Tibial artery (tissue), 4 donors: ENCODE measurements at regions not wholly inside any gene's neighbourhood (a gene's known extent, or its start where the extent isn't known, plus 50 kb on each side); places are given as distances from the start of the nearest gene placed in this dataset.

ENCODE experiments used
- DNase-seq, 2 donors: peaks; one replicate each; pipeline ENCODE4 v3.0.0-alpha.2; 2019
- H3K27ac ChIP-seq, 2 donors: fragments of 200-600 bp; sonication (generic) in 1 of 2; 1 replicate in 1 of 2; 2 replicates in 1 of 2; pipeline ENCODE4 v1.5.1; 2018 to 2019; ENCODE audit warnings: mild to moderate bottlenecking in 1 of 2
- H3K27me3 ChIP-seq, 2 donors: fragments of 200-600 bp; sonication (generic) in 1 of 2; one replicate each; pipeline versions ENCODE4 v1.5.1 to v1.6.0; 2016 to 2019
- H3K36me3 ChIP-seq, 3 donors: fragments of 200-600 bp; sonication (generic) in 2 of 3; one replicate each; pipeline ENCODE4 v1.5.1; 2016 to 2019; ENCODE audit warnings: mild to moderate bottlenecking in 2 of 3
- H3K4me1 ChIP-seq, 4 donors: fragments of 200-600 bp; sonication (generic) in 2 of 4; 1 replicate in 3 of 4; 2 replicates in 1 of 4; pipeline ENCODE4 v1.5.1; 2016 to 2019
- H3K4me3 ChIP-seq, 2 donors: fragments of 200-600 bp; sonication (generic) in 1 of 2; 1 replicate in 1 of 2; 2 replicates in 1 of 2; pipeline ENCODE4 v1.5.1; 2018 to 2019; ENCODE audit warnings: mild to moderate bottlenecking in 2 of 2
- H3K9me3 ChIP-seq, 3 donors: fragments of 200-600 bp; sonication (generic) in 1 of 3; one replicate each; pipeline ENCODE4 v1.5.1; 2016 to 2019
- CTCF ChIP-seq, 2 experiments: fragments of 200-600 bp in 1 of 2; fragments of 450-650 bp in 1 of 2; IDR thresholded peaks; one replicate each; pipeline ENCODE4 v1.5.1; 2017 to 2019; ENCODE audit warnings: antibody characterized with exemption in 2 of 2, mild to moderate bottlenecking in 1 of 2, moderate library complexity in 1 of 2
- intact Hi-C: fragments of 100-400 bp; cut with DNase I; formaldehyde crosslinking; loops from one replicate; pipeline ENCODE4 v1.15.0; 2023; ENCODE audit warnings: low total_unique reads

- H3K4me3 ChIP-seq: no peak overlapping the region
- DNase-seq: no peak
- H3K9me3 ChIP-seq: no peaks in the 10 kb centered on the region
- H3K4me1 ChIP-seq: no peaks in the 10 kb centered on the region
- intact Hi-C loops: no loop called here
- H3K27ac ChIP-seq: no peak overlapping the region
- no peaks in the 10 kb centered on the region for H3K36me3 ChIP-seq
- TF ChIP-seq CTCF (IDR thresholded peaks at IDR 0.05): no peak
- no peaks in the 10 kb centered on the region for H3K27me3 ChIP-seq
Observed at GRCh38 chr4:10873809-10874208, 189.2 kb upstream of the CLNK start.

- Histone ChIP-seq H3K9me3 (no peaks in the 10 kb centered on the region), H3K27ac (no peak overlapping the region), H3K27me3 (no peaks in the 10 kb centered on the region), H3K36me3 (no peaks in the 10 kb centered on the region), H3K4me1 (no peaks in the 10 kb centered on the region), H3K4me3 (no peak overlapping the region)
- DNase-seq: no peak
- TF ChIP-seq CTCF (IDR thresholded peaks at IDR 0.05): no peak
- intact Hi-C loops: no loop called here
Observed at GRCh38 chr4:10872833-10873517, 188.4 kb upstream of the CLNK start.

GRCh38 chr4:10866666-10867065 is 182.1 kb upstream of the CLNK start:
- Histone ChIP-seq H3K9me3 (no peaks in the 10 kb centered on the region), H3K36me3 (no peaks in the 10 kb centered on the region), H3K27me3 (no peaks in the 10 kb centered on the region), H3K4me3 (no peak overlapping the region), H3K27ac (no peak overlapping the region), H3K4me1 (no peaks in the 10 kb centered on the region)
- intact Hi-C loops: no loop called here
- no peak for TF ChIP-seq CTCF (IDR thresholded peaks at IDR 0.05)
- DNase-seq: no peak

GRCh38 chr4:10861036-10861435 is 176.5 kb upstream of the CLNK start:
- Histone ChIP-seq H3K27me3 (no peaks in the 10 kb centered on the region), H3K27ac (no peak overlapping the region), H3K36me3 (no peaks in the 10 kb centered on the region), H3K4me1 (no peaks in the 10 kb centered on the region), H3K9me3 (peaks cover 0 to 10% (median 0%) of the 10 kb centered on the region in 3 donors), H3K4me3 (no peak overlapping the region)
- intact Hi-C loops: no loop called here
- no peak for TF ChIP-seq CTCF (IDR thresholded peaks at IDR 0.05)
- no peak for DNase-seq

GRCh38 chr4:10856271-10856782 is 171.8 kb upstream of the CLNK start:
- DNase-seq: no peak
- no peaks in the 10 kb centered on the region for H3K36me3 ChIP-seq
- H3K9me3 ChIP-seq: peaks cover 0 to 10% (median 0%) of the 10 kb centered on the region in 3 donors
- no peak overlapping the region for H3K4me3 ChIP-seq
- intact Hi-C loops: no loop called here
- no peaks in the 10 kb centered on the region for H3K4me1 ChIP-seq
- no peak for TF ChIP-seq CTCF (IDR thresholded peaks at IDR 0.05)
- no peak overlapping the region for H3K27ac ChIP-seq
- no peaks in the 10 kb centered on the region for H3K27me3 ChIP-seq
